Activated CD4-positive, alpha-beta T cell treated with anti-CD3 and anti-CD28 coated beads, Interleukin-2, Interleukin-4, amounts not matched to agents 100 ng/mL and 50 ng/mL, durations not matched to agents 16 hours and 8 hours (primary cell): ENCODE measurements at regions not wholly inside any gene's neighbourhood (a gene's known extent, or its start where the extent isn't known, plus 50 kb on each side); places are given as distances from the start of the nearest gene placed in this dataset.

ENCODE experiments used
- DNase-seq: peaks from one replicate; pipeline ENCODE4 v3.0.0-alpha.2; 2020; ENCODE audit warnings: low spot score

- no peak for DNase-seq
Observed at GRCh38 chr15:94912760-94913159, 681.4 kb downstream of the MCTP2 start.

DNA sequence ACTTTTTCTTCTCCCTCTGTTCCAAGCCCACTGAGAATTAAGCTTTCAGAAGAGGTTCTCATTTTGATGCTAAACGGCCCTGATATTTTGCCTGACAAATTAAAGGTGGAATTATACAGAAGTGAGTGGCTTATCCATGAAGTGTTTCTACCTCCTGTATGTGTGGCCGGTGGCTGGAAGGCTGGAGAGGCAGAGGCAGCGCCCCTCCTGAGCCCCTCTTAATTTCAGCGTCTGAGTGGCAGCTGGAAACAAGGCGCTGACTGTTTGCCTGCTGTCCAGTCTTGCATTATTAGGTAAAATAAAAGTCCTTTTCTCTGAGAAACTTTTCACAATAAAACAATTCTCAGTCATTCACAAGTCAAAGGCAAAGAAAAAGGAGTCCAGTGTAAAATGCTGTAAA, 685.7 kb downstream of the MCTP2 start:
- DNase-seq: no peak

DNA sequence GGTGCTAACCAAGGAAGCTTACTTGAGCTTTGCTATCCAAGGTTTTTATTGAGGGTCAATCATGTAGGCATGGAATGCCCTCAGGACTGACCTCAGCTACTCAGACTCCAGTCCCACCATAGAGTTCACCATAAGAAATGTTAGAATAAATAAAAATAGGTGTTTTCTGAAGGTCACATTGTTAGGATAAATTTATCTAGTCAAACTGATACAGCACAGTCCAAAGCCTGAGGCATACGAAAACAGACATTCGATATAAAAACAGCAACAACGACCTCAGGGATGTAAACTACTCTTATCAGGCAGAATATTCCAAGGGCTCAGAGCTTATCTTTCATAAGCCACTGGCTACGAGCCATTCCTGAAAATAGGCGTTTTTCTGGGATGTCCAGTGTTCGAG, 690.6 kb downstream of the MCTP2 start:
- DNase-seq: no peak

- DNase-seq: no peak
Observed at GRCh38 chr15:94924057-94924456, 692.7 kb downstream of the MCTP2 start.

GRCh38 chr15:94924971-94925598, 693.7 kb downstream of the MCTP2 start:
- no peak for DNase-seq

- DNase-seq: no peak
Observed at GRCh38 chr15:94925680-94926079, 694.3 kb downstream of the MCTP2 start.

DNA sequence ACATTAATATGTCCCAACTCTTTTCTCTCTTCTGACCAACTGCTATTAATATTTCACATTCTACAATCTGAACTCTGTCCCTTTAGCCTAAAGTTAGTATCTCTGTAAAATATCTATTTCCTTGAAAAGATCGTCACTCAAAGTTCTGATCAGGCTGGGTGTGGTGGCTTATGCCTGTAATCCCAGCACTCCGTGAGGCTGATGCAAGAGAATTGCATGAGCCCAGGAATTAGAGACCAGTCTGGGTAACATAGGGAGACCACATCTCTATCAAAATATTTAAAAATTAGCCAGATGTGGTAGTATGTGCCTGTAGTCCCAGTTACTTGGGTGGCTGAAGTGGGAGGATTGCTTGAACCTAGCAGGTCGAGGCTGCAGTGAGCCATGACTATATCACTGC, 695.6 kb downstream of the MCTP2 start:
- DNase-seq: no peak

DNA sequence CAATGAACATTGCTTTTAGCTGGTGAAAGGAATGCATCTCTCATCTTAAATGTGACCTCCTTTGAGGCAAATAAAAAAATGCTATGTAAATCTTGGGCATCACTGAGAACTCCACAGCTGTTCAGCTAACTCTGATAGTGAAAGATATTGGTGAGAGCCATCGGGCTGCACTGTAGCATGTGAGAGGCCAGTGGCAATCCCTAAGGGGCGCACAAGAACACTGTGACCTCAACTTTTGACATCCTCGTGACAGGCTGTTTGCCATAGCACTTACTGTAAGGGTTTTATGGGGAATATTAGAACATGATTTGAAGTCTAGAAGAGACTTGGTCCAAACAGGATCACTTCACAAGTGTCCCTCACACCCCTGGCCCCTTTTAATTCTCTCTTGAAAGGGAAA, 697.9 kb downstream of the MCTP2 start:
- no peak for DNase-seq

- no peak for DNase-seq
Observed at GRCh38 chr15:94930441-94930840, 699.1 kb downstream of the MCTP2 start.

- no peak for DNase-seq
Observed at GRCh38 chr15:94930960-94931359, 699.6 kb downstream of the MCTP2 start.

DNA sequence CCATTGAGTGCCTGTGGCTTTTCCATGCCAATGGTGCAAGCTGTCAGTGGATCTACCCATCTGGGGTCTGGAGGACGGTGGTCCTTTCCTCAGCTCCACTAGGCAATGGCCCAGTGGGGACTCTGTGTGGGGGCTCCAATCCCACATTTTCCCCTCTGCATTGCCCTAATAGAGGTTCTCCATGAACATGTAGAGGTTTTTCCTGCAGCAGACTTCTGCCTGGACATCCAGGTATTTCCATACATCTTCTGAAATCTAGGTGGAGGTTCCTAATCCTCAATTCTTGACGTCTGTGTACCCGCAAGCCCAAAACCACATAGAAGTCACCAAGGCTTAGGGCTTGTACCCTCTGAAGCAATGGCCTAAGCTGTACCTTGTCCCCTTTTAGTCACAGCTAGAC, 703.1 kb downstream of the MCTP2 start:
- no peak for DNase-seq

DNA sequence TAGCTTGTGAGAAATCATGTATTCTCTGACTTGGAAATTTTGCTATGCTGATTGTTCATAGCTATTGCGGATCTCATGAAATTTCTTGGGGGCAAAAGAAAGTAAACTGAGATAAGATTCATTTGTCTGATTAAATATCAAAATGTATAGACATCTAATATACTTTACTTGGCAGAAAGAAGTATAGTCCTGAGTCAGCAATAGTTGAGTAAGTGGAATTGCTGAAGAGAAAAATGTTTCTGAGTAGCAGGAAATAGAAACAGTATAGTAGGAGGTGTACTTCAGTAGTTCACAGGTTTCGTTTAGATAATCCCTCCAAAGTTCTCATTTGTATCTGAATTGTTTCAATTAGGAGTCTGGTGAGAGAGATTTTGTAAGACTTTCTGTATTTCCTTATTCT, 705.9 kb downstream of the MCTP2 start:
- no peak for DNase-seq

GRCh38 chr15:94943888-94944287, 712.5 kb downstream of the MCTP2 start:
- DNase-seq: no peak

GRCh38 chr15:94951538-94951937, 720.2 kb downstream of the MCTP2 start:
- DNase-seq: no peak

DNA sequence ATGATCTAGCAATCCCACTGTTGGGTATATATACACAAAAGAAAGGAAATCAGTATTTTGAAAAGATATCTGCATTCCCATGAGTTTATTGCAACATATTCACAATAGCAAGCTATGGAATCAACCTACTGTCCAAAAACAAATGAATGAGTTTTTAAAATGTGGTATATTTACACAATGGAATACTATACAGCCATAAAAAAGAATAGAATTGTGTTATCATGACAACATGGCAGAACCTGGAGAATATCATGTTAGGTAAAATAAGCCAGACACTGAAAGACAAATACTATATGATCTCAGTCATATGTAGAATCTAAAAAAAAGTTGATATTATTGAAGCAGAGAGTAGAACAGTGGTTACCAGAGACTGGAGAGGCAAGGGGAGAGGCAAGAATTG, 732.6 kb downstream of the MCTP2 start:
- DNase-seq: no peak

DNA sequence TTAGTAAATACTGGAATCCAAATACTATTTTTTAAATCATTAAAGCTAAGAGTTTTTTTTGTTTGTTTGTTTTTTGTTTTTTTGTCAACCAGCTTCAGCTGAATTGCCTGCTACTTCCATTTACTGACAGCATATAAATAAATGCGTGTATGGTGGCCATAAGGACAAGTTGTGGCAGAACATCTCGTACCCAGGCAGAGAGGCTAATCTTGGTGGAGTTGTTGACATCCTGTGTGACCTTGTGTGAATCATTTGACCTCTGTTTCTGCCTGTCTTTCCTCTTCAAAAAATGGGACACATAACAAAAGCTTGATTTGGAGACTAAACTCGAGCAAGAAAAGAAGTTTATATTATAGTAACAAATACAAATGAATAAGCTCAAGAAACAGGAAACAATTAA, 734.2 kb downstream of the MCTP2 start:
- no peak for DNase-seq

DNA sequence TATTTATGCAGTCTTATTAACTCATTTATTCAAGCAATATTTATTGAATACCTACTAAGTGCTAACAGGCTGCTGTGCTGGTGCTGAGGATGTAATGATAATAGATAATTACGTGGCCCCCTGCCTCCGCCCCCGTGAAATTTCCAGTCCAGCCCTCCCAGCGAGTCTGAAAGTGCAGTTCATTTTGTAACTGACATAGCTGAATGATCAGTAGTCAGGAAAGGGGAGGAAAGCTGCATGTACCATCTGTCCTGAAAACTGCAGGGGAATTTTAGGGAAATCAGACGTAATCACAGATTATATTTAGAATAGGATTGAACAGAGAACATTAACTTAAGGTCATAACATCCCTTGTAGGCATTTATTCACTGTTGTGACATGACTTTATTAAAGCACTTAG, 736.8 kb downstream of the MCTP2 start:
- DNase-seq: no peak

DNA sequence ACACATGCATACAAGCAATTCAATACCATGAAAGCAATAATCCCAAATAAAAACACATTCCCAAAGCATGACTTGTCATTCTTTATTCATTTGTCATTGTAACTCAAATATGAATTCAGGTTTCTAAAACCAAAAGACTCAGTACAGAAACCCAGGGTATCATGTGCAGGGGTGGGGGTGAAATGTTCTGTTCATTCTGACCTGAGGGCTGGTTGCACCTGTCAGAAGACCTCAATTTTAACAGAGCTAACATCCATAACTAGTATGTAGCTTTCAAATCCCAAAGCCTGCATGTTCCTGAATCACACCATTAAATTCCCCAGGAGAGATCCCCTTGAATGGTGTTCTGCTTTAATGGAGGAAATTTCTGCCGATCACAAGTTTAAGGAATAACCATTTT, 738.7 kb downstream of the MCTP2 start:
- DNase-seq: no peak

DNA sequence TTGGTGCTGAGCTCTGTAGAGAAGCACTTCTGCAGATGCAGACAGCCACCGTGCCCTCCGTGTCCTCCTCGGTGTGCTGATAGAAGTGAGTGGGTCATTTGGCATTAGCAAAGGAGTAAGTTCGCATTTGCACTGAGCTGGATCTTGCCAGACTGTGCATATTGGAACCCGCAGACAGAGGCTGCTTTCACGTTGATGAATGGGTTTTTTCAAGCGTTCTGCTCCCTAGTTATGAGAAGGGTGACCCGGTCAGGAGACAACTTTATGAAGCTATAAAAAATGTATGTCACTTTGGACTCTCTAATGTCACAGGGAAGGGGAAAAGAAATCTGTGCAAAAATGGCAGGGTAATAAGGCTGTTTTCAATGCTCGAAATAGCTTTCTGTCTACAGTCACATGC, 739.4 kb downstream of the MCTP2 start:
- no peak for DNase-seq

DNA sequence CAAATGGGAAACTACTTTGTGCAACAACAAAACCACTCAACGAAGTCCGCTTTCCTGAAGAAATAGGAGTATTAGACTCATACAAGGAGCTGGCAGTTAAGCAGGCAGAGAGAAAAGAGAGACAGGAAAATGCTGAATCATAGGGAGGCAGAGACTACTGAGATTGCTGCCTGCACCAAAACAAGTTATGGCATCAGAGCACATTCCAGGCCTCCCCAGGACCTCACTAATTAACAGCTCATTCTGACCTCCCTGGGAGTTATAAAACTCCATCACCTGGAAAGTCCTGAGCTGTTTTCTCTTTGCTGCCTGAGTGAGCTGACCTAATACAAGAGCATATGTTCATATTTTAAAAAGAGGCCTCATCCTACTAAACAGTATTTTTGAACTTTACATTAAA, 741.0 kb downstream of the MCTP2 start:
- DNase-seq: no peak

GRCh38 chr15:94987085-94987484, 755.7 kb downstream of the MCTP2 start:
- no peak for DNase-seq

DNA sequence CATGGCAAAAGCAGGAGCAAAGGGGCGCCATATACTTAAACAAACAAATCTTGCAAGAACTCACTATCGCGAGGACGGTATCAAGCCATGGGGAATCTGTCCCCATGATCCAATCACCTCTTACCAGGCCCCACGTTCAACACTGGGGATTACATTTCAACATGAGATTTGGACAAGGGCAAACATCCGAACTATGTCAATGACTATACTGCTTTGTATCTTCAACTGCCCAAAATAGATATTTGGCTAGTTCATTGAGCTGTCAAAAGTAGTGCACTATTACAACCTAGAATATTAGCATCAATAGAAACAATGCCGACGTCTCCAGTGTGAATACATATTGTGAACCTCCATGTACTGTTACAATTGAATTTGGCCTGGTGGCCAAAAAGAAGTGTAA, 760.4 kb downstream of the MCTP2 start:
- DNase-seq: no peak

GRCh38 chr15:95009635-95010034, 778.3 kb downstream of the MCTP2 start:
- DNase-seq: no peak

DNA sequence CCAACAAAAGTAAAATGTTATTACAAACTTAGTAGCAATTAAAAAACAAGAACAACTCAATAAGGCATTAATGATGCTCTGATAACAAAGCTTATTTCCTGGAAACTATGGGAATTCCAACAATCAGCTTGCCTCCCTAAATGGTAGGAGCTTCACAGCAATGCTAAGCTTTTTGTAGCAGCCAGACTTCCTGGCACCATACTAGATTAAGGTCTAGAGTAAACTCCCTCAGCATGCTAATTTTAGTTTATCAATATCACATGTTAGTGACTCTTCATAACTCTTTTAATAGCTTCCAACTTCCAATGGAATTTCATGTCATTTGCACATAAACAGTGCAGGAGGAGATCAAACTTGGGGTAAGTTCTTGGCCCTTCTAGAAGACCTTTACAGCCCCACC, 782.0 kb downstream of the MCTP2 start:
- DNase-seq: no peak
